ENCODE measurements at regions not wholly inside any gene's neighbourhood (a gene's known extent, or its start where the extent isn't known, plus 50 kb on each side); places are given as distances from the start of the nearest gene placed in this dataset.

GRCh38 chr14:65904988-65905387 is 492.5 kb downstream of the FUT8 start:
- TF ChIP-seq CTCF (conservative IDR thresholded peaks at IDR 0.05) (no peak), ZFX (IDR thresholded peaks at IDR 0.05) (no peak)
